ENCODE measurements at regions not wholly inside any gene's neighbourhood (a gene's known extent, or its start where the extent isn't known, plus 50 kb on each side); places are given as distances from the start of the nearest gene placed in this dataset.

GRCh38 chr6:102215425-102215824, 821.9 kb downstream of the GRIK2 start:
- no peaks in the 10 kb centered on the region for H3K79me2 ChIP-seq (ENCODE audit: control insufficient read depth, insufficient read depth, low read length)
- no peak overlapping the region for H3K4me3 ChIP-seq
- H2AFZ ChIP-seq (ENCODE audit: control insufficient read depth, low read depth, low read length) = no peak overlapping the region
- DNase-seq (ENCODE audit: low read depth, low spot score) = no peak
- ChIA-PET SMC1A (ENCODE audit: uncharacterized antibody, unreplicated experiment) (no interaction called here), CTCF (no interaction called here), RAD21 (ENCODE audit: unreplicated experiment) (no interaction called here), POLR2A (no interaction called here)
- H3K27ac ChIP-seq (ENCODE audit: control insufficient read depth, insufficient read depth) = no peak overlapping the region
- no peak overlapping the region for H3K9ac ChIP-seq (ENCODE audit: control insufficient read depth, insufficient read depth, low read length)
- WGBS (ENCODE audit: insufficient coverage, insufficient replicate concordance, low lambda C conversion rate, missing lambda C conversion rate) = 63% methylated on average over 3 of the region's 3 CpGs
- in situ Hi-C loops (cut with MboI) (no loop called here), intact Hi-C loops (cut with micrococcal nuclease; ENCODE audit: unreplicated experiment) (no loop called here)
- no peaks in the 10 kb centered on the region for H3K4me1 ChIP-seq (ENCODE audit: control insufficient read depth, insufficient read depth, low read length)
- H3K27me3 ChIP-seq (replicated peaks in 1 of 2; ENCODE audit: control insufficient read depth in 2 of 2, insufficient read depth in 2 of 2, low read length in 1 of 2) = no peaks in the 10 kb centered on the region
- no peak for ATAC-seq
- no peaks in the 10 kb centered on the region for H4K20me1 ChIP-seq (ENCODE audit: control insufficient read depth, insufficient read depth)
- no peak for FAIRE-seq
- no peak overlapping the region for H3K4me2 ChIP-seq (ENCODE audit: control insufficient read depth, insufficient read depth)
- no peaks in the 10 kb centered on the region for H3K36me3 ChIP-seq (ENCODE audit: control insufficient read depth in 2 of 2, insufficient read depth in 2 of 2, low read length in 1 of 2)
- TF ChIP-seq CHD2 (IDR thresholded peaks at IDR 0.05; ENCODE audit: borderline replicate concordance, low read depth, low read length) = no peak
- TF ChIP-seq POLR2AphosphoS2 (IDR thresholded peaks at IDR 0.05; ENCODE audit: low read depth, low read length) = no peak
- no peak for TF ChIP-seq E4F1 (IDR thresholded peaks at IDR 0.05; ENCODE audit: borderline replicate concordance, partially characterized antibody)
- TF ChIP-seq IKZF2 (IDR thresholded peaks at IDR 0.05) = no peak
- TF ChIP-seq MEF2B (IDR thresholded peaks at IDR 0.05; ENCODE audit: partially characterized antibody, poor library complexity, severe bottlenecking) = no peak
- TF ChIP-seq SRF (IDR thresholded peaks at IDR 0.05; ENCODE audit: low read depth in 2 of 2, low read length in 2 of 2) = no peak
- TF ChIP-seq PAX5 (IDR thresholded peaks at IDR 0.05; ENCODE audit: borderline replicate concordance, low read depth, low read length) = no peak
- no peak for TF ChIP-seq RBBP5 (conservative IDR thresholded peaks at IDR 0.05)
- no peak for TF ChIP-seq ZZZ3 (IDR thresholded peaks at IDR 0.05; ENCODE audit: control insufficient read depth, insufficient read length, low read depth)
- TF ChIP-seq MLLT1 (IDR thresholded peaks at IDR 0.05) = no peak
- TF ChIP-seq USF2 (IDR thresholded peaks at IDR 0.05; ENCODE audit: borderline replicate concordance, low read depth, low read length) = no peak
- TF ChIP-seq MYB (IDR thresholded peaks at IDR 0.05; ENCODE audit: borderline replicate concordance, low read depth, low read length) = no peak
- no peak for TF ChIP-seq NFYA (IDR thresholded peaks at IDR 0.05; ENCODE audit: borderline replicate concordance, low read depth, low read length)
- no peak for TF ChIP-seq ZNF622 (IDR thresholded peaks at IDR 0.05)
- TF ChIP-seq HCFC1 (IDR thresholded peaks at IDR 0.05; ENCODE audit: low read length) = no peak
- TF ChIP-seq RUNX3 (IDR thresholded peaks at IDR 0.05; ENCODE audit: low read length) = no peak
- TF ChIP-seq NFYB (IDR thresholded peaks at IDR 0.05; ENCODE audit: insufficient read depth, low read depth, low read length) = no peak
- TF ChIP-seq NFIC (IDR thresholded peaks at IDR 0.05; ENCODE audit: low read depth, low read length) = no peak
- TF ChIP-seq ASH2L (IDR thresholded peaks at IDR 0.05; ENCODE audit: borderline replicate concordance, low read depth) = no peak
- no peaks in the 10 kb centered on the region for H3K9me3 ChIP-seq (replicated peaks; ENCODE audit: control insufficient read depth, insufficient read depth, low read length)
- no TSS peak for BruUV-seq (replicated peaks)
